ENCODE measurements at regions not wholly inside any gene's neighbourhood (a gene's known extent, or its start where the extent isn't known, plus 50 kb on each side); places are given as distances from the start of the nearest gene placed in this dataset.

- TF ChIP-seq CTCF (IDR thresholded peaks at IDR 0.05; ENCODE audit: insufficient read depth, low read depth, low read length) (no peak), EZH2 (IDR thresholded peaks at IDR 0.05; ENCODE audit: insufficient read depth, low read length) (no peak)
Measured at GRCh38 chr10:8187171-8187666, 132.7 kb downstream of the GATA3 start.
